ENCODE measurements at regions not wholly inside any gene's neighbourhood (a gene's known extent, or its start where the extent isn't known, plus 50 kb on each side); places are given as distances from the start of the nearest gene placed in this dataset.
A peak's percentile ranks its signal among the peaks of the same experiment; 100 is the strongest.

GRCh38 chr11:71144010-71144409, 108.4 kb downstream of the SHANK2 start:
- H3K9me3 Mint-ChIP-seq, result peaks cover 9% of the 10 kb centered on the region

GRCh38 chr11:71140206-71140919, 112.0 kb downstream of the SHANK2 start:
- Histone ChIP-seq H3K27ac (no peak overlapping the region), H3K79me2 (ENCODE audit: low read depth) (no peaks in the 10 kb centered on the region), H3K4me2 (no peak overlapping the region), H3K4me3 (no peak overlapping the region), H2AFZ (replicated peaks) (no peak overlapping the region), H3K9ac (no peak overlapping the region), H3K27me3 (no peaks in the 10 kb centered on the region), H3F3A (ENCODE audit: low read depth) (no peaks in the 10 kb centered on the region), H3K4me1 (peaks cover 9% of the 10 kb centered on the region), H3K36me3 (no peaks in the 10 kb centered on the region), H3K9me3 (ENCODE audit: low read depth) (no peaks in the 10 kb centered on the region), H4K20me1 (ENCODE audit: low read depth) (no peaks in the 10 kb centered on the region)
- Mint-ChIP-seq H3K36me3 (no peaks in the 10 kb centered on the region), H3K27me3 (ENCODE audit: insufficient read depth, low read depth) (peaks cover 5% of the 10 kb centered on the region), H3K27ac (no peak overlapping the region), H3K4me3 (no peak overlapping the region), H3K9me3 (peaks cover 6% of the 10 kb centered on the region), H3K4me1 (peaks cover 8% of the 10 kb centered on the region)
- DNase-seq (ENCODE audit: low spot score), result no peak
- TF ChIP-seq CTCF (IDR thresholded peaks at IDR 0.05) (no peak), EZH2phosphoT487 (IDR thresholded peaks at IDR 0.05) (no peak), EZH2 (IDR thresholded peaks at IDR 0.05) (no peak)

More at GRCh38 chr11:71144010-71144409, 108.4 kb downstream of the SHANK2 start:
- H3K9ac ChIP-seq, result no peak overlapping the region
- DNase-seq (ENCODE audit: low spot score), result no peak
- no peak for TF ChIP-seq CTCF (IDR thresholded peaks at IDR 0.05)
- H3F3A ChIP-seq (ENCODE audit: low read depth), result no peaks in the 10 kb centered on the region
- H3K36me3 ChIP-seq, result no peaks in the 10 kb centered on the region
- no peaks in the 10 kb centered on the region for H3K79me2 ChIP-seq (ENCODE audit: low read depth)
- no peaks in the 10 kb centered on the region for H3K9me3 ChIP-seq (ENCODE audit: low read depth)
- no peak overlapping the region for H3K4me3 ChIP-seq
- no peak overlapping the region for H2AFZ ChIP-seq (replicated peaks)
- Mint-ChIP-seq H3K4me1 (peaks cover 4% of the 10 kb centered on the region), H3K27me3 (ENCODE audit: insufficient read depth, low read depth) (peaks cover 13% of the 10 kb centered on the region), H3K36me3 (no peaks in the 10 kb centered on the region), H3K4me3 (no peak overlapping the region), H3K27ac (no peak overlapping the region)
- no peak overlapping the region for H3K27ac ChIP-seq
- H3K4me1 ChIP-seq, result peaks cover 6% of the 10 kb centered on the region
- no peak overlapping the region for H3K4me2 ChIP-seq
- no peaks in the 10 kb centered on the region for H4K20me1 ChIP-seq (ENCODE audit: low read depth)
- no peaks in the 10 kb centered on the region for H3K27me3 ChIP-seq

GRCh38 chr11:71139516-71140205, 112.7 kb downstream of the SHANK2 start:
- H3K4me3 ChIP-seq, result no peak overlapping the region
- no peaks in the 10 kb centered on the region for H3K36me3 Mint-ChIP-seq
- TF ChIP-seq EZH2 (IDR thresholded peaks at IDR 0.05) (no peak), CTCF (IDR thresholded peaks at IDR 0.05) (no peak), EZH2phosphoT487 (IDR thresholded peaks at IDR 0.05) (no peak)

More at GRCh38 chr11:71139516-71140205, 112.7 kb downstream of the SHANK2 start:
- no peak overlapping the region for H3K9ac ChIP-seq
- H2AFZ ChIP-seq (replicated peaks), result no peak overlapping the region
- H3K27ac ChIP-seq, result no peak overlapping the region
- no peaks in the 10 kb centered on the region for H3K36me3 ChIP-seq
- Mint-ChIP-seq H3K27me3 (ENCODE audit: insufficient read depth, low read depth) (peaks cover 8% of the 10 kb centered on the region), H3K4me1 (peaks cover 6% of the 10 kb centered on the region), H3K4me3 (no peak overlapping the region), H3K9me3 (peaks cover 6% of the 10 kb centered on the region), H3K27ac (no peak overlapping the region)
- peaks cover 9% of the 10 kb centered on the region for H3K4me1 ChIP-seq
- no peak overlapping the region for H3K4me2 ChIP-seq
- H3F3A ChIP-seq (ENCODE audit: low read depth), result no peaks in the 10 kb centered on the region
- H3K79me2 ChIP-seq (ENCODE audit: low read depth), result no peaks in the 10 kb centered on the region
- no peaks in the 10 kb centered on the region for H3K9me3 ChIP-seq (ENCODE audit: low read depth)
- no peaks in the 10 kb centered on the region for H4K20me1 ChIP-seq (ENCODE audit: low read depth)
- H3K27me3 ChIP-seq, result no peaks in the 10 kb centered on the region
- DNase-seq (ENCODE audit: low spot score), result peak; percentile 13
